OCI-LY3 (cell line): ENCODE measurements at regions not wholly inside any gene's neighbourhood (a gene's known extent, or its start where the extent isn't known, plus 50 kb on each side); places are given as distances from the start of the nearest gene placed in this dataset.

ENCODE experiments used
- CTCF ChIP-seq: fragments of 200-600, 300-600 bp; sonication (generic); IDR thresholded peaks from 2 replicates; pipeline ENCODE4 v1.5.1; 2014; ENCODE audit warnings: antibody characterized with exemption, low read length, low read depth
- EZH2phosphoT487 ChIP-seq: fragments of 200-600 bp; shearing (Covaris generic); IDR thresholded peaks from 2 replicates; pipeline ENCODE4 v1.6.1; 2018; ENCODE audit warnings: antibody characterized with exemption, mixed run types, low read depth

- TF ChIP-seq CTCF, result no peak
- TF ChIP-seq EZH2phosphoT487, result no peak
These were observed 257.9 kb downstream of the FGFR2 start for GRCh38 chr10:121340271-121340831.
